ENCODE measurements at regions not wholly inside any gene's neighbourhood (a gene's known extent, or its start where the extent isn't known, plus 50 kb on each side); places are given as distances from the start of the nearest gene placed in this dataset.

DNA sequence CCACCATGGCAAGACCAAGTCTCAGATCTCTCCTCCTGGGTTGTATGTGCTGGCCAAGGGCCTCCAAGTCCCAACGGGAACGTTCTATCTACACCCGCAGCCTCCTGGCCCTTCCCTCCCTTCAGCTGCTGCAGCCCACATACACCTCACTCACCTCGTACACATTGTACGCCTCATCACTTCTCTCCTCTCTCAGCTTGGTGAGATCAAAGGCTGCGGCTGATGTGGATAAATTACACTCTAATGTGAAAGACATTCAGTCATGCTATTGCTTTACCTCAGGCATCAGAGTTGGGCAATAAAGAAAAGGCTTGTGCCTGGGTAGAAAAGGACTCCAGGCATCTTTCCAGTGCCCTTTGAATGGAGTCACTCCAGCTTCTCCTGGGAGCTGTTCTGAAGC lies 135.3 kb upstream of the FOXQ1 start:
- TF ChIP-seq NRF1 (IDR thresholded peaks at IDR 0.05; ENCODE audit: low read depth, low read length) = no peak
- TF ChIP-seq EZH2phosphoT487 (IDR thresholded peaks at IDR 0.05; ENCODE audit: borderline replicate concordance, low read depth) = no peak
- no peak for TF ChIP-seq FOXM1 (IDR thresholded peaks at IDR 0.05; ENCODE audit: low read depth)
- TF ChIP-seq, protein P1, sequence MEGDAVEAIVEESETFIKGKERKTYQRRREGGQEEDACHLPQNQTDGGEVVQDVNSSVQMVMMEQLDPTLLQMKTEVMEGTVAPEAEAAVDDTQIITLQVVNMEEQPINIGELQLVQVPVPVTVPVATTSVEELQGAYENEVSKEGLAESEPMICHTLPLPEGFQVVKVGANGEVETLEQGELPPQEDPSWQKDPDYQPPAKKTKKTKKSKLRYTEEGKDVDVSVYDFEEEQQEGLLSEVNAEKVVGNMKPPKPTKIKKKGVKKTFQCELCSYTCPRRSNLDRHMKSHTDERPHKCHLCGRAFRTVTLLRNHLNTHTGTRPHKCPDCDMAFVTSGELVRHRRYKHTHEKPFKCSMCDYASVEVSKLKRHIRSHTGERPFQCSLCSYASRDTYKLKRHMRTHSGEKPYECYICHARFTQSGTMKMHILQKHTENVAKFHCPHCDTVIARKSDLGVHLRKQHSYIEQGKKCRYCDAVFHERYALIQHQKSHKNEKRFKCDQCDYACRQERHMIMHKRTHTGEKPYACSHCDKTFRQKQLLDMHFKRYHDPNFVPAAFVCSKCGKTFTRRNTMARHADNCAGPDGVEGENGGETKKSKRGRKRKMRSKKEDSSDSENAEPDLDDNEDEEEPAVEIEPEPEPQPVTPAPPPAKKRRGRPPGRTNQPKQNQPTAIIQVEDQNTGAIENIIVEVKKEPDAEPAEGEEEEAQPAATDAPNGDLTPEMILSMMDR (IDR thresholded peaks at IDR 0.05) = no peak

All from SK-N-SH (cell line).